WTC11 (cell line): ENCODE measurements at regions not wholly inside any gene's neighbourhood (a gene's known extent, or its start where the extent isn't known, plus 50 kb on each side); places are given as distances from the start of the nearest gene placed in this dataset.
"Not testable (repeated sequence)": the region's sequence is repeated elsewhere in the genome, so short reads cannot be mapped to it uniquely, and the experiment has no call there.

Source experiments
- ATAC-seq: fragments of 200-7000 bp; cut with Tn5 transposase; 2 replicates; pipeline ENCODE4 v1.10.0; 2021; ENCODE audit warnings: mild to moderate bottlenecking, moderate library complexity
- CTCF ChIA-PET: fragments of 300-600 bp; sonication (Branson Sonifier 250); formaldehyde crosslinking; loops from one replicate; lab custom pipeline; 2021; ENCODE audit warnings: antibody characterized with exemption; lab: Charles Lee
- POLR2A ChIA-PET: fragments of 350-600 bp; sonication (Branson Sonifier 250); formaldehyde crosslinking; loops from one replicate; lab custom pipeline; 2021; ENCODE audit warnings: antibody characterized with exemption; lab: Charles Lee
- DNase-seq: peaks from one replicate; pipeline ENCODE4 v3.0.0; 2021; ENCODE audit warnings: low spot score
- H3K27ac Mint-ChIP-seq: 2 replicates; pipeline ENCODE4 v1.8.0; 2021; ENCODE audit warnings: mixed read lengths
- H3K27me3 Mint-ChIP-seq: 2 replicates; pipeline ENCODE4 v1.8.0; 2021; ENCODE audit warnings: low read depth, mild to moderate bottlenecking, moderate library complexity, mixed read lengths
- H3K36me3 Mint-ChIP-seq: 2 replicates; pipeline ENCODE4 v1.8.0; 2021; ENCODE audit warnings: mixed read lengths
- H3K4me1 Mint-ChIP-seq: 2 replicates; pipeline ENCODE4 v1.8.0; 2022; ENCODE audit warnings: mixed read lengths
- H3K4me3 Mint-ChIP-seq: 2 replicates; pipeline ENCODE4 v1.8.0; 2021; ENCODE audit warnings: mild to moderate bottlenecking, moderate library complexity, mixed read lengths
- H3K9me3 Mint-ChIP-seq: 2 replicates; pipeline ENCODE4 v1.8.0; 2021; ENCODE audit warnings: mixed read lengths
- AFF4 ChIP-seq: sonication (generic); formaldehyde crosslinking; IDR thresholded peaks from 2 replicates; pipeline ENCODE4 v1.8.1; 2023; ENCODE audit warnings: mild to moderate bottlenecking, missing genetic modification reagents, borderline replicate concordance
- ATF3 ChIP-seq: sonication (generic); formaldehyde crosslinking; conservative IDR thresholded peaks from 2 replicates; pipeline ENCODE4 v1.8.1; 2022; ENCODE audit warnings: mild to moderate bottlenecking, missing genetic modification reagents
- CREM ChIP-seq: sonication (generic); formaldehyde crosslinking; IDR thresholded peaks from 2 replicates; pipeline ENCODE4 v1.8.1; 2022; ENCODE audit warnings: mild to moderate bottlenecking, missing genetic modification reagents, moderate library complexity
- E2F1 ChIP-seq: sonication (generic); formaldehyde crosslinking; IDR thresholded peaks from 2 replicates; pipeline ENCODE4 v1.8.0; 2022; ENCODE audit warnings: mild to moderate bottlenecking, missing genetic modification reagents
- FOXK1 ChIP-seq: sonication (generic); formaldehyde crosslinking; IDR thresholded peaks from 2 replicates; pipeline ENCODE4 v1.8.0; 2022; ENCODE audit warnings: mild to moderate bottlenecking, moderate library complexity, missing genetic modification reagents
- FOXP1 ChIP-seq: sonication (generic); formaldehyde crosslinking; IDR thresholded peaks from 2 replicates; pipeline ENCODE4 v1.8.0; 2022; ENCODE audit warnings: missing genetic modification reagents, mild to moderate bottlenecking, moderate library complexity, borderline replicate concordance
- IRF2 ChIP-seq: sonication (generic); formaldehyde crosslinking; IDR thresholded peaks from 2 replicates; pipeline ENCODE4 v1.8.0; 2022; ENCODE audit warnings: low read depth, missing genetic modification reagents, borderline replicate concordance
- JAZF1 ChIP-seq: fragments of 250-450 bp; sonication (Bioruptor Pico); IDR thresholded peaks from 2 replicates; pipeline ENCODE4 v1.9.0; 2021; ENCODE audit warnings: moderate library complexity, mild to moderate bottlenecking, inconsistent platforms
- KAT7 ChIP-seq: sonication (generic); formaldehyde crosslinking; IDR thresholded peaks from 2 replicates; pipeline ENCODE4 v1.8.1; 2023; ENCODE audit warnings: missing genetic modification reagents, mild to moderate bottlenecking, borderline replicate concordance
- NFYB ChIP-seq: sonication (generic); formaldehyde crosslinking; conservative IDR thresholded peaks from 2 replicates; pipeline ENCODE4 v1.8.0; 2022; ENCODE audit warnings: low read depth, missing genetic modification reagents
- RELA ChIP-seq: sonication (generic); formaldehyde crosslinking; IDR thresholded peaks from 2 replicates; pipeline ENCODE4 v1.8.1; 2022; ENCODE audit warnings: missing genetic modification reagents, mild to moderate bottlenecking, borderline replicate concordance
- RORB ChIP-seq: fragments of 250-450 bp; sonication (Bioruptor Pico); IDR thresholded peaks from 2 replicates; pipeline ENCODE4 v1.9.0; 2021; ENCODE audit warnings: mild to moderate bottlenecking
- TEAD4 ChIP-seq: sonication (generic); formaldehyde crosslinking; IDR thresholded peaks from 2 replicates; pipeline ENCODE4 v1.8.0; 2022; ENCODE audit warnings: mild to moderate bottlenecking, missing genetic modification reagents
- ZBTB21 ChIP-seq: sonication (generic); formaldehyde crosslinking; IDR thresholded peaks from 2 replicates; pipeline ENCODE4 v1.8.1; 2023; ENCODE audit warnings: mild to moderate bottlenecking, missing genetic modification reagents, borderline replicate concordance
- ZNF138 ChIP-seq: sonication (generic); formaldehyde crosslinking; conservative IDR thresholded peaks from 2 replicates; pipeline ENCODE4 v1.8.1; 2022; ENCODE audit warnings: mild to moderate bottlenecking, moderate library complexity, missing genetic modification reagents
- ZNF512 ChIP-seq: sonication (generic); formaldehyde crosslinking; IDR thresholded peaks from 2 replicates; pipeline ENCODE4 v1.8.1; 2022; ENCODE audit warnings: missing genetic modification reagents, borderline replicate concordance
- TF ChIP-seq, protein P1 (sequence below): sonication (generic); formaldehyde crosslinking; IDR thresholded peaks from 2 replicates; pipeline ENCODE4 v1.8.1; 2023; ENCODE audit warnings: mild to moderate bottlenecking, missing genetic modification reagents, moderate library complexity
- TF ChIP-seq, protein P2 (sequence below): sonication (generic); formaldehyde crosslinking; IDR thresholded peaks from 2 replicates; pipeline ENCODE4 v1.8.1; 2022; ENCODE audit warnings: low read depth, missing genetic modification reagents, borderline replicate concordance
- TF ChIP-seq, protein P3 (sequence below): sonication (generic); formaldehyde crosslinking; IDR thresholded peaks from 2 replicates; pipeline ENCODE4 v1.8.1; 2023; ENCODE audit warnings: mild to moderate bottlenecking, missing genetic modification reagents
- TF ChIP-seq, protein P4 (sequence below): sonication (generic); formaldehyde crosslinking; IDR thresholded peaks from 2 replicates; pipeline ENCODE4 v1.8.0; 2023; ENCODE audit warnings: missing genetic modification reagents
- TF ChIP-seq, protein P5 (sequence below): fragments of 250-450 bp; sonication (Bioruptor Pico); IDR thresholded peaks from 2 replicates; pipeline ENCODE4 v1.9.0; 2021; ENCODE audit warnings: mild to moderate bottlenecking

- Mint-ChIP-seq H3K27me3 (no peaks in the 10 kb centered on the region), H3K4me3 (no peak overlapping the region), H3K36me3 (no peaks in the 10 kb centered on the region), H3K4me1 (no peaks in the 10 kb centered on the region), H3K9me3 (no peaks in the 10 kb centered on the region), H3K27ac (no peak overlapping the region)
- DNase-seq: no peak
- ChIA-PET POLR2A (no interaction called here), CTCF (no interaction called here)
- no peak for ATAC-seq
- TF ChIP-seq FOXP1 (CRISPR knock-in tag) (no peak), ZNF138 (CRISPR knock-in tag) (no peak), IRF2 (CRISPR knock-in tag) (no peak), ZNF512 (CRISPR knock-in tag) (no peak), FOXK1 (no peak), JAZF1 (CRISPR knock-in tag) (no peak), ATF3 (CRISPR knock-in tag) (no peak)
- TF ChIP-seq, protein P1, sequence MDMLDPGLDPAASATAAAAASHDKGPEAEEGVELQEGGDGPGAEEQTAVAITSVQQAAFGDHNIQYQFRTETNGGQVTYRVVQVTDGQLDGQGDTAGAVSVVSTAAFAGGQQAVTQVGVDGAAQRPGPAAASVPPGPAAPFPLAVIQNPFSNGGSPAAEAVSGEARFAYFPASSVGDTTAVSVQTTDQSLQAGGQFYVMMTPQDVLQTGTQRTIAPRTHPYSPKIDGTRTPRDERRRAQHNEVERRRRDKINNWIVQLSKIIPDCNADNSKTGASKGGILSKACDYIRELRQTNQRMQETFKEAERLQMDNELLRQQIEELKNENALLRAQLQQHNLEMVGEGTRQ: no peak
- TF ChIP-seq, protein P2, sequence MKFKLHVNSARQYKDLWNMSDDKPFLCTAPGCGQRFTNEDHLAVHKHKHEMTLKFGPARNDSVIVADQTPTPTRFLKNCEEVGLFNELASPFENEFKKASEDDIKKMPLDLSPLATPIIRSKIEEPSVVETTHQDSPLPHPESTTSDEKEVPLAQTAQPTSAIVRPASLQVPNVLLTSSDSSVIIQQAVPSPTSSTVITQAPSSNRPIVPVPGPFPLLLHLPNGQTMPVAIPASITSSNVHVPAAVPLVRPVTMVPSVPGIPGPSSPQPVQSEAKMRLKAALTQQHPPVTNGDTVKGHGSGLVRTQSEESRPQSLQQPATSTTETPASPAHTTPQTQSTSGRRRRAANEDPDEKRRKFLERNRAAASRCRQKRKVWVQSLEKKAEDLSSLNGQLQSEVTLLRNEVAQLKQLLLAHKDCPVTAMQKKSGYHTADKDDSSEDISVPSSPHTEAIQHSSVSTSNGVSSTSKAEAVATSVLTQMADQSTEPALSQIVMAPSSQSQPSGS (CRISPR knock-in tag): no peak
Observed at GRCh38 chrY:7359520-7359919, 448.0 kb upstream of the AMELY start.

- no peaks in the 10 kb centered on the region for H3K4me1 Mint-ChIP-seq
- CTCF ChIA-PET: no interaction called here
- POLR2A ChIA-PET: no interaction called here
- DNase-seq: no peak
- no peak for ATAC-seq
- no peak for TF ChIP-seq NFYB (CRISPR knock-in tag)
- no peak for TF ChIP-seq KAT7 (CRISPR knock-in tag)
- TF ChIP-seq TEAD4: no peak
- no peak for TF ChIP-seq E2F1 (CRISPR knock-in tag)
- no peak for TF ChIP-seq FOXP1 (CRISPR knock-in tag)
- TF ChIP-seq, protein P3, sequence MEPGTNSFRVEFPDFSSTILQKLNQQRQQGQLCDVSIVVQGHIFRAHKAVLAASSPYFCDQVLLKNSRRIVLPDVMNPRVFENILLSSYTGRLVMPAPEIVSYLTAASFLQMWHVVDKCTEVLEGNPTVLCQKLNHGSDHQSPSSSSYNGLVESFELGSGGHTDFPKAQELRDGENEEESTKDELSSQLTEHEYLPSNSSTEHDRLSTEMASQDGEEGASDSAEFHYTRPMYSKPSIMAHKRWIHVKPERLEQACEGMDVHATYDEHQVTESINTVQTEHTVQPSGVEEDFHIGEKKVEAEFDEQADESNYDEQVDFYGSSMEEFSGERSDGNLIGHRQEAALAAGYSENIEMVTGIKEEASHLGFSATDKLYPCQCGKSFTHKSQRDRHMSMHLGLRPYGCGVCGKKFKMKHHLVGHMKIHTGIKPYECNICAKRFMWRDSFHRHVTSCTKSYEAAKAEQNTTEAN (CRISPR knock-in tag): no peak
- no peak for TF ChIP-seq CREM (CRISPR knock-in tag)
- no peak for TF ChIP-seq ZBTB21 (CRISPR knock-in tag)
- no peak for TF ChIP-seq AFF4
- TF ChIP-seq, protein P4, sequence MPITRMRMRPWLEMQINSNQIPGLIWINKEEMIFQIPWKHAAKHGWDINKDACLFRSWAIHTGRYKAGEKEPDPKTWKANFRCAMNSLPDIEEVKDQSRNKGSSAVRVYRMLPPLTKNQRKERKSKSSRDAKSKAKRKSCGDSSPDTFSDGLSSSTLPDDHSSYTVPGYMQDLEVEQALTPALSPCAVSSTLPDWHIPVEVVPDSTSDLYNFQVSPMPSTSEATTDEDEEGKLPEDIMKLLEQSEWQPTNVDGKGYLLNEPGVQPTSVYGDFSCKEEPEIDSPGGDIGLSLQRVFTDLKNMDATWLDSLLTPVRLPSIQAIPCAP (CRISPR knock-in tag): no peak
- no peak for TF ChIP-seq RELA (CRISPR knock-in tag)
- TF ChIP-seq, protein P5, sequence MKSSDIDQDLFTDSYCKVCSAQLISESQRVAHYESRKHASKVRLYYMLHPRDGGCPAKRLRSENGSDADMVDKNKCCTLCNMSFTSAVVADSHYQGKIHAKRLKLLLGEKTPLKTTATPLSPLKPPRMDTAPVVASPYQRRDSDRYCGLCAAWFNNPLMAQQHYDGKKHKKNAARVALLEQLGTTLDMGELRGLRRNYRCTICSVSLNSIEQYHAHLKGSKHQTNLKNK (CRISPR knock-in tag): no peak
- TF ChIP-seq RORB (CRISPR knock-in tag): no peak
- TF ChIP-seq, all 79 proteins: peak for 0
- Mint-ChIP-seq H3K4me3 (no peak overlapping the region), H3K9me3 (no peaks in the 10 kb centered on the region), H3K27ac (no peak overlapping the region), H3K36me3 (no peaks in the 10 kb centered on the region), H3K27me3 (no peaks in the 10 kb centered on the region)
Observed at GRCh38 chrY:7358103-7358752, 446.7 kb upstream of the AMELY start.

DNA sequence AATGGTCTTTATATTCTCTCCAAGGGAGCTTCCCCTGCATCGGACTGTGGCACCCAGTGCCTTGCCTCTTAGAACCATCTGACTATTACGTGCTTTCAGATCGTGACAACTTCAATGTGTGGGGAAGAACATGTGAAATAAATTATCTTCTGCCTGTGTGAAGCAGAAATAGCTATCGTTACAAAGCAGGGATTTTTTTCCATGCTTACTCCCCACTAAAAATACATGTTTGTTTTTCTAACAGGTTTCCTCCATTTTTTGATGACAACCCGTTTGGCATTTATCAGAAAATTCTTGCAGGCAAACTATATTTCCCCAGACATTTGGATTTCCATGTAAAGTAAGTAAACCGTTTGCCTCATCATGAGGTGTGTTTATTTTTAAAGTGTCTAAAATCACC lies 444.3 kb upstream of the AMELY start:
- POLR2A ChIA-PET, ATAC-seq: not testable (repeated sequence)

More for the DNA sequence above, 444.3 kb upstream of the AMELY start:
- H3K4me3 Mint-ChIP-seq, H3K9me3 Mint-ChIP-seq, DNase-seq, H3K36me3 Mint-ChIP-seq, H3K27ac Mint-ChIP-seq, H3K27me3 Mint-ChIP-seq, H3K4me1 Mint-ChIP-seq, CTCF ChIA-PET: not testable (repeated sequence)
